GM12875 (cell line): ENCODE measurements at regions not wholly inside any gene's neighbourhood (a gene's known extent, or its start where the extent isn't known, plus 50 kb on each side); places are given as distances from the start of the nearest gene placed in this dataset.

Source experiments
- H3K4me3 ChIP-seq: one replicate; pipeline ENCODE4 v1.5.1; 2011; ENCODE audit warnings: low read depth, low read length, control low read depth
- TF ChIP-seq, protein P1 (sequence below): IDR thresholded peaks from 2 replicates; pipeline ENCODE4 v1.5.1; 2011; ENCODE audit warnings: low read depth, mild to moderate bottlenecking, control low read depth, inconsistent platforms, low read length, moderate library complexity, borderline replicate concordance; ENCODE audit not compliant: insufficient read depth

DNA sequence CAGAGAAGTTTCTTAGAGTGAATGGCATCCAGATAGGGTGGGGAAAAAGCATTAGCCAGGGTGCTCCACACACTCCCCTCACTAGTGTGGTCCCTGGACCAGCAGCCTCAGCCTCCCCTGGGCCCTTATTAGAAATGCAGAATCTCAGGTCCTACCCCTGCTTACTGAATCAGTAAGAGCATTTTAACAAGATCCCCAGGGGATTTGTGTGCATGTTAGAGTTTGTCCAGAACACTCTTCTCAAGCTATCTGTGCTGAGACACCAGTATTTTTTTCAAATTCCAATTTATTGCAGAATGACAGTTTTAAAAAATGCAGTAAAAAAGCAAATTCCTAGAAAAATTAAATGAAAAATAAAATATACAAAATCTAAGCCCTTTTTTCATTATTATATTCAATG, 123.1 kb downstream of the MIAT start:
- TF ChIP-seq, protein P1, sequence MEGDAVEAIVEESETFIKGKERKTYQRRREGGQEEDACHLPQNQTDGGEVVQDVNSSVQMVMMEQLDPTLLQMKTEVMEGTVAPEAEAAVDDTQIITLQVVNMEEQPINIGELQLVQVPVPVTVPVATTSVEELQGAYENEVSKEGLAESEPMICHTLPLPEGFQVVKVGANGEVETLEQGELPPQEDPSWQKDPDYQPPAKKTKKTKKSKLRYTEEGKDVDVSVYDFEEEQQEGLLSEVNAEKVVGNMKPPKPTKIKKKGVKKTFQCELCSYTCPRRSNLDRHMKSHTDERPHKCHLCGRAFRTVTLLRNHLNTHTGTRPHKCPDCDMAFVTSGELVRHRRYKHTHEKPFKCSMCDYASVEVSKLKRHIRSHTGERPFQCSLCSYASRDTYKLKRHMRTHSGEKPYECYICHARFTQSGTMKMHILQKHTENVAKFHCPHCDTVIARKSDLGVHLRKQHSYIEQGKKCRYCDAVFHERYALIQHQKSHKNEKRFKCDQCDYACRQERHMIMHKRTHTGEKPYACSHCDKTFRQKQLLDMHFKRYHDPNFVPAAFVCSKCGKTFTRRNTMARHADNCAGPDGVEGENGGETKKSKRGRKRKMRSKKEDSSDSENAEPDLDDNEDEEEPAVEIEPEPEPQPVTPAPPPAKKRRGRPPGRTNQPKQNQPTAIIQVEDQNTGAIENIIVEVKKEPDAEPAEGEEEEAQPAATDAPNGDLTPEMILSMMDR: no peak
- no peak overlapping the region for H3K4me3 ChIP-seq

GRCh38 chr22:26781062-26781461, 123.7 kb downstream of the MIAT start:
- TF ChIP-seq, protein P1: no peak
- no peak overlapping the region for H3K4me3 ChIP-seq

DNA sequence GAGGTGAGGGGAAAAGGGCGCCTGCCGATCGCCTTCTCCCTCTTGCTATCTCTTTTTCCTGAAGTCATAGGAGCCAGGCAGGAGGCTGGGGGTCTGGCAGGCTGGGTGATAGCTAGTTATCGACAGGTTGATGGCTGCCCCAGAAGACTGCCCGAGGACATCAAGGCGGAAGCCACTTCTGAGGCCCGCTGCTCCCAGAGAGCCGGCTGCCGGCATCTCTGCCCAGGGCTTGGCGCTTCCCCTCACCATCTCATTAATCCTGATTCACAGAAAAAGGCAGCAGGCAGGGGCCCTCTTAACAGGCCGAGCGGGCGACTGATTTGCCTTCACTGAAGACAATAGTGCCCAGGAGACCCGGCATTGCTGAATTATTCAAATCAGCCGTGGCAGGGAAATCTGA, 124.2 kb downstream of the MIAT start:
- TF ChIP-seq, protein P1: no peak
- no peak overlapping the region for H3K4me3 ChIP-seq

DNA sequence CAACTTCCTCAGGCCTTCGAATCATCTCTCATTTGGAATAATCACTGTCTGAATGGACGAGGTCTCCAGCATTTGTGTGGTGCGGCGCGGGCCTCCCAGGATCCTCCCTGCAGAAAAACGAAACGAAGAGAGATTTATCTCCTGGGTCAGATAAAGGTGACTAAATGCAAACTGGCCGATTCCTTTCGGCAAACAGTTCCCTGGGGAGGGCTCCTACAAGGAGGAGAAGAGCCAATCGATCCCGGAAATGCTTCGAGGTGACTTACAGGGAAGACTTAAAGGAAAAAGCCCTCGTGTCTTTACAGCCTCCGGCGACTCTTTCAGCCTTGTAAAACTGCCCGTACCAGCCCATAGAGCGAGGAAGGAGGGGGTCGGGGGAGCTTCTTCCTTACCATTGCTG, 126.5 kb downstream of the MIAT start:
- no peak overlapping the region for H3K4me3 ChIP-seq
- TF ChIP-seq, protein P1: no peak

DNA sequence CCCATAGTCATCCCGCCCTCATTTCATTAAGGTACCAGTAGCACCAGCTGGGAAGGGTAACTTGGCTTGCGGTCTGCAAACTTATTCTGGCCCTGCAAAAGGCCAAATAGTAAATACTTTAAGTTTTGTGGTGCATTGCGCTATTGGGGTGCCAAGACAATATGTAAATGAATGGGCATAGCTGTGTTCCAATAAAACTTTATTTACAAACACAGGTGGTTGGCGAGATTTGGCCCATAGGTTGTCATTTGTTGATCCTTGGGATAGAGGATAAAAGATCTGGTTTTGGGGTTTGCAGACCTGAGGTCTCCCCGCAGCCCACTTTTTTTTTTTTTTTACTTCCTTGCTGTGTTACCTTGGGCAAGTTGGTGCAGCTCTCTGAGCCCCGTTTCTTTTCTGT, 127.4 kb downstream of the MIAT start:
- TF ChIP-seq, protein P1: no peak

GRCh38 chr22:26785932-26786331, 128.5 kb downstream of the MIAT start:
- H3K4me3 ChIP-seq: no peak overlapping the region
- TF ChIP-seq, protein P1: no peak

More for the DNA sequence above, 127.4 kb downstream of the MIAT start:
- no peak overlapping the region for H3K4me3 ChIP-seq

GRCh38 chr22:26786398-26786797, 129.0 kb downstream of the MIAT start:
- H3K4me3 ChIP-seq: no peak overlapping the region
- TF ChIP-seq, protein P1: no peak
